ENCODE measurements at regions not wholly inside any gene's neighbourhood (a gene's known extent, or its start where the extent isn't known, plus 50 kb on each side); places are given as distances from the start of the nearest gene placed in this dataset.

GRCh38 chr16:54356391-54356790 lies 69.8 kb upstream of the IRX3 start:
- no peak for TF ChIP-seq CTCF (IDR thresholded peaks at IDR 0.05)
- DNase-seq (ENCODE audit: low spot score) (no peak), ATAC-seq (ENCODE audit: insufficient number of reproducible peaks, low FRiP score, low read depth) (no peak)
- no peak overlapping the region for H3K27ac ChIP-seq
- no peaks in the 10 kb centered on the region for H3K36me3 ChIP-seq
- H3K9me3 ChIP-seq: peaks cover 4% of the 10 kb centered on the region
- H3K27me3 ChIP-seq (replicated peaks; ENCODE audit: insufficient read depth): no peaks in the 10 kb centered on the region
- H3K4me1 ChIP-seq (ENCODE audit: control insufficient read depth in 1 of 2, low read depth in 2 of 2): no peaks in the 10 kb centered on the region
- H3K4me3 ChIP-seq: no peak overlapping the region

GRCh38 chr16:54355251-54355650 lies 68.7 kb upstream of the IRX3 start:
- TF ChIP-seq CTCF (IDR thresholded peaks at IDR 0.05): no peak
- no peak for ATAC-seq (ENCODE audit: insufficient number of reproducible peaks, low FRiP score, low read depth)

GRCh38 chr16:54353097-54353496 lies 66.5 kb upstream of the IRX3 start:
- Histone ChIP-seq H3K4me3 (no peak overlapping the region), H3K9me3 (peaks cover 4% of the 10 kb centered on the region), H3K4me1 (ENCODE audit: control insufficient read depth in 1 of 2, low read depth in 2 of 2) (no peaks in the 10 kb centered on the region), H3K36me3 (no peaks in the 10 kb centered on the region), H3K27ac (no peak overlapping the region), H3K27me3 (replicated peaks; ENCODE audit: insufficient read depth) (no peaks in the 10 kb centered on the region)
- ATAC-seq (ENCODE audit: insufficient number of reproducible peaks, low FRiP score, low read depth) (no peak), DNase-seq (ENCODE audit: low spot score) (no peak)
- no peak for TF ChIP-seq CTCF (IDR thresholded peaks at IDR 0.05)

More at GRCh38 chr16:54355251-54355650, 68.7 kb upstream of the IRX3 start:
- Histone ChIP-seq H3K36me3 (no peaks in the 10 kb centered on the region), H3K9me3 (peaks cover 4% of the 10 kb centered on the region), H3K4me3 (no peak overlapping the region), H3K27ac (no peak overlapping the region), H3K27me3 (replicated peaks; ENCODE audit: insufficient read depth) (no peaks in the 10 kb centered on the region), H3K4me1 (ENCODE audit: control insufficient read depth in 1 of 2, low read depth in 2 of 2) (no peaks in the 10 kb centered on the region)
- no peak for DNase-seq (ENCODE audit: low spot score)

GRCh38 chr16:54351171-54351570 lies 64.6 kb upstream of the IRX3 start:
- no peak overlapping the region for H3K27ac ChIP-seq
- TF ChIP-seq CTCF (IDR thresholded peaks at IDR 0.05): no peak
- H3K9me3 ChIP-seq: peaks cover 4% of the 10 kb centered on the region
- no peak for ATAC-seq (ENCODE audit: insufficient number of reproducible peaks, low FRiP score, low read depth)
- H3K4me3 ChIP-seq: no peak overlapping the region
- H3K36me3 ChIP-seq: no peaks in the 10 kb centered on the region
- DNase-seq (ENCODE audit: low spot score): no peak
- no peaks in the 10 kb centered on the region for H3K27me3 ChIP-seq (replicated peaks; ENCODE audit: insufficient read depth)
- H3K4me1 ChIP-seq (ENCODE audit: control insufficient read depth in 1 of 2, low read depth in 2 of 2): no peaks in the 10 kb centered on the region

GRCh38 chr16:54347961-54348360 lies 61.4 kb upstream of the IRX3 start:
- H3K4me3 ChIP-seq: no peak overlapping the region

More at GRCh38 chr16:54347961-54348360, 61.4 kb upstream of the IRX3 start:
- no peak for DNase-seq (ENCODE audit: low spot score)
- no peak for ATAC-seq (ENCODE audit: insufficient number of reproducible peaks, low FRiP score, low read depth)
- no peak for TF ChIP-seq CTCF (IDR thresholded peaks at IDR 0.05)
- Histone ChIP-seq H3K9me3 (no peaks in the 10 kb centered on the region), H3K27me3 (replicated peaks; ENCODE audit: insufficient read depth) (no peaks in the 10 kb centered on the region), H3K36me3 (no peaks in the 10 kb centered on the region), H3K4me1 (ENCODE audit: control insufficient read depth in 1 of 2, low read depth in 2 of 2) (no peaks in the 10 kb centered on the region), H3K27ac (no peak overlapping the region)

Data from thoracic aorta (tissue), 2 donors.